NCI-H510A treated with DMSO at 0.1 percent for 48 hours (cell line): ENCODE measurements at regions not wholly inside any gene's neighbourhood (a gene's known extent, or its start where the extent isn't known, plus 50 kb on each side); places are given as distances from the start of the nearest gene placed in this dataset.
"Not testable (repeated sequence)": the region's sequence is repeated elsewhere in the genome, so short reads cannot be mapped to it uniquely, and the experiment has no call there.

ENCODE experiments used
- DNase-seq: peaks from one replicate; lab custom pipeline; 2025; lab: John Stamatoyannopoulos, UW

DNA sequence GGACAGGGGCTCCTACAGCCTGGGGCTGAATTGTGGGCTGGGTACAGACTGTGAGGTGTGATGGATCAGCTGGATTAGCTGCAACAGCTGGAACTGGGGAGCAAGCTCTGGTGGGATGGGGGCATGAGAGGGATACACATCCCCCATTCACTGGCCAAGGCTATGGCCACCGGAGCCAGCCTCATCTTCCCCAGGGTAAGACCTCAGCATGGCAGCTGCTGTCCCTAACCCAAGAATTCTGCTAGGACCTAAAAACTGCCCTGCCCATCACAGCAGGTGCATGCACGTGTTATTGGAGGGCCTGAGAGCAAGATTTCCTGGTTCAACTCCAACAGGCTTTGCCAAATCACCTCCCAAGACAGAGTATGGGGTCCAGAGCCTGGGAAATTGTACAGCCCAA, 258.6 kb upstream of the AGTR2 start:
- DNase-seq: no peak

DNA sequence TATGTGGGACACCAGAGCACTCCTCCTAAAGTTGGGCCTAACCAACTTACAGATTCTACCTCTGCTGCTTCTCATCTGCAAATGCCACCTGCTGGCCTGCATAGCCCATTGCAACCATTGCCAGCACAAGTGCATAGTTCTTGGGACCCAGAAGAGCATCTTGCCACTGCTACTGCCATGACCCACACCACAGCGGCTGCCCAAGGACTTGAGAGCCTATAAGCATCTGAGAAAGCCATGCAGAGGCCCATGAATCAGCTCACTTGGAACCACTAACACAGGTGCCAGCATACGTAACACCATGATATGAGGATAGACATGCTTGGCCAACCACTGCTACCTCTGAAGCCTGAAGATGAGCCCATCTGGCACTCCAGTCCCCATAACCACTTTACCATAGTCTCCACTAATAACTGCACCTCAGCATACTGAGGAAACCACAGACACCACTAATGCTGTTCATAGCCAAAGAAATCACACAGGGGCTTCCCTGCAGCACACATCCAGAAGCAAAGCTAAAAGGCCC, 258.1 kb upstream of the AGTR2 start:
- no peak for DNase-seq

DNA sequence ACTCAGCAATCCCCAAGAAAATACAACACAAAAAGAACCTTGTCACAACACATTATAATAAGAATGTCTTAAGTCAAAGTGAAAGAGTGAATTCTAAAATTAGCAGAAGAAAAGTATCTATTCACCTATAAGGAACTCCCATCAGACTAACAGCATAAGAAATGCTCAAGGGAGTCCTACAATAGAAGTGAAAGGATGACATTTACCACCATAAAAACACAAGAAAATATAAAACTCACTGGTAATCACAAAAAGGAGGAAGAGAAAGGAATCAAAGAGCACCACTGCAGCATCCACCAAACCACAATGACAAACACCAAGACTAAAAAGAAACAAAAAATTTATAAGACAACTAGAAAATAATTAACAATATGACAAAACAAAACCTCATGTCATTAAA, 257.0 kb upstream of the AGTR2 start:
- no peak for DNase-seq

DNA sequence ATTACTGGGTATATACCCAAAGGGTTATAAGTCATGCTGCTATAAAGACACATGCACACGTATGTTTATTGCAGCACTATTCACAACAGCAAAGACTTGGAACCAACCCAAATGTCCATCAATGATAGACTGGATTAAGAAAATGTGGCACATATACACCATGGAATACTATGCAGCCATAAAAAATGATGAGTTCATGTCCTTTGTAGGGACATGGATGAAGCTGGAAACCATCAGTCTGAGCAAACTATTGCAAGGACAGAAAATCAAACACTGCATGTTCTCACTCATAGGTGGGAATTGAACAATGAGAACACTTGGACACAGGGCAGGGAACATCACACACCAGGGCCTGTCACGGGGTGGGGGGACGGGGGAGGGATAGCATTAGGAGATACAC, 254.9 kb upstream of the AGTR2 start:
- not testable (repeated sequence) for DNase-seq

DNA sequence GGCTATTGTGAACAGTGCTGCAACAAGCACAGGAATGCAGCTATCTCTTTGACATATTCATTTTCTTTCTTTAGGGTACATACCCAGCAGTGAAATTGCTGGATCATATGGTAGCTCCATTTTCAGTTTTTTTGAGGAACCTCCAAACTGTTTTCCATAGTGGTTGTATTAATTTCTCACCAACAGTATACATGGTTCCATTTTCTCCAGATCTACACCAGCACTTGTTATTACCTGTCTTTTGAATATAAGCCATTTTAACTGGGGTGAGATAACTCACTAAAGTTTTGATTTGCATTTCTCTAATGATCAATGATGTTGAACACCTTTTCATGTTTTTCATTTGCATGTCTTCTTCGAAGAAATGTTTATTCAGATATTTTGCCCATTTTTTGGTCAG, 241.1 kb upstream of the AGTR2 start:
- no peak for DNase-seq

DNA sequence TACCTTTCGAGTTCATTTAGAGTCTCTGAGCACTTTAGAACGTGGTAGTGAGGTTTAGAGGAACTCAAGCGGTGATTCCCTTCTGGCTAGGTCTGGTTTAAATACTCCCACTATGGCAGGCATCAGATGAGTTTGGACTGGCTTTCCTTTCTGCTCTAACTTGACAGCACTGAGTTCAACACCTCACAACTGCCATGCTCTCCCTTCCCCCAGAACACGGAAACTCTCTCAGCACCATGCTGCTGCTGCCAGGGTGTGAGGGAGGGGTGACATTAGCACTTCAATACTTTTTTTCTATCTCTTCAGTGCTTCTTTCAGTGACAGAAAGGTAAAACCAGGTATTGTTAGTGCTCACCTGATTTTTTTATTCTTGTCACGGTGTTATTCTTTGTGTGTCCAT, 234.5 kb upstream of the AGTR2 start:
- no peak for DNase-seq

DNA sequence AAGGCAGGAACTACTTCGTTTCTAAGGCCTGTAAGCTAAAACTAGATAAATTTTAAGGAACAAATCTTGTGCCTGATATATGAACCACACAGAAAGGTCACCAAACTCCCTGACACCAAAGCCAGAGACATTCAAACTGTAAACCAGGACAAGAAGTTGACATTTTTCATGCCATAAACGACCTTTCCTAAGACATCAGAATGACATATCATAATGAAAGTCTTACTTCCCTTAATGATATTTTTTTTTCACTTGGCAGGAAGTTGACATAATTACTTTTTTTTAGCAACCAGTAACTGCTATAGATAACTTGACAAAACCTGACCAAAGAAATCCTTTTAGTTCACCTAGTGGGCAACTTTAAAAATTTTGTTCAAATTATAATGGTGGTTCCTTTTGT, 231.5 kb upstream of the AGTR2 start:
- no peak for DNase-seq

DNA sequence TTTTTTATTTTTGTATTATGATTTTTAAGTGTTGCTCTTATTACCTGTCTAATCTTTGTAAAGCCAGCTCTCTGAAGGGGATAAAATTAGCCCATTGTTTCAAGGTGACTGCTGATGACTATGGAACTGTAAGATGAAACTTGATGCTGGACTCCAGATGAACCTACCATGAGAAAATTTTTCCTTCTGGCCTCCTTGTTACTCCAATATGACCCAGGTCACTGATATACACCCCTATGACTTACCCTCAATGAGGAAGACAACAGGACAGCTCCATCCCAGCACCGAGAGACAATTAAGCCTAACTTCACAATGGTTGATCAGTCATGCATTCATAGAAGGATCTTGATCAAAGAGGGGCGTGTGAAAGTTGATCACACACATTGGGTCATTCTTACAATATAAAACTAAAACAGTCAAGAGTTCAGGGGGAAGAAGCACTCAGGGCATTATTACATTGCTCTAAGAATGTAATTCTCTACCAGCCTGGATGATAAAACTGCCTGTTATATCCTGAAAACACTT, 230.8 kb upstream of the AGTR2 start:
- DNase-seq: no peak

DNA sequence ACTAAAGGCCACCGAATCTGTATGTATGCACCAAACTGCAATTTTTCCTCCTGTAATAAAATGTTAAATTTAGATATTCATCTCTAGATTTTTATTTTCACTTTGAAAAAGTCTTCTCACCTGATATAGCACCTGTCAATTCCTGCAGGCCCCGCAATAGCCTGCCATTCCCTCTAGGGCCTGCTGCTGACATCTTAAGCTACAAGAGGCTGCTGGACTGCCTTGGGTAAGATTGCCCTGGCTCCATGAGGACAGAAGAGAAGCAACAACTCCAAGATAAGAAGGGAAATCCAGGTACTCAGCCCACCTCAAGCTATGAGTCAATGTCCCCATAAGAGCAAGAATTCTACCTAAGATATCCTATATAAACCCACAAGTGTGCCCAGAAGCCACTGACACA, 230.2 kb upstream of the AGTR2 start:
- DNase-seq: peak; percentile 15

DNA sequence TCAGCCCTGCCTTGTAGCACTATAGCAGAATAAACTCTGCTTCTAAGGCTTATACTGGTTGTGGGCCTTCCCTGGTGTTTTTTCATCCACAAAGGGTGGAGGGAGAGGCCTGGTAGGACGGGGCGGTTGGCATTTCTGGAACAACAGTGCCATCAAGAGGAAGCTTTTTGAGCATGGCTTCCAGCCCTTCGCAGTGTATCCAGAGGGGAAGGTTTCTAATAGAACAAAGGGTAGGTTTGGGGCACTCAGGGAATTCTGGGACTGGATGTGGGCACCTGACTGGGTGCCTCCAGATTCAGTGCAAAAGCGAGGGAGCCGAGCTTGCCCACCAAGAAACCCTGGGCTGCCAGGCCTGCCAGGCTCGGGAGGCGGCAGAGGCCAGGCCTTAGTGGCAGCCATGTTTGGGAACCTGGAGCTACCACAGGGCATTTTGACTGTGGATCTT, 229.6 kb upstream of the AGTR2 start:
- DNase-seq: peak; percentile 66

DNA sequence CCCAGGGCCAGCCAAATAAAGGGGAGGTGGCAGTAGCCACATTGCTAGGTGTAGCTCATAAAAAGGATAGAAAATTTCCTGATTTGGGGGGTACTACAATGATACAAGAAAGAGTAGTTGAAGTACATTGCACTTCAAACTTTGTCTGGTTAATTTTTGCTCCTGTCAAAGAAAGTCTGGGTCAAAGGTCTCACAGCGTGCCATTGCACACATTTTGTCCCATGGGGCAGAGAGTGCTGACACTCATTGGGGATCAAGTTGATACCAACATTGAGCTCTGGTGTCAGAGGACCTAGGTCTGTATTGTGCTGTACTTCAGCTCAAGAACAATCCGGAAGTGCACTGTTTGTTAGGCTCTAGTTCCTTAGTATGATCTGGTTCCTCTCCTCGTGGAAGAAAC, 229.2 kb upstream of the AGTR2 start:
- no peak for DNase-seq

DNA sequence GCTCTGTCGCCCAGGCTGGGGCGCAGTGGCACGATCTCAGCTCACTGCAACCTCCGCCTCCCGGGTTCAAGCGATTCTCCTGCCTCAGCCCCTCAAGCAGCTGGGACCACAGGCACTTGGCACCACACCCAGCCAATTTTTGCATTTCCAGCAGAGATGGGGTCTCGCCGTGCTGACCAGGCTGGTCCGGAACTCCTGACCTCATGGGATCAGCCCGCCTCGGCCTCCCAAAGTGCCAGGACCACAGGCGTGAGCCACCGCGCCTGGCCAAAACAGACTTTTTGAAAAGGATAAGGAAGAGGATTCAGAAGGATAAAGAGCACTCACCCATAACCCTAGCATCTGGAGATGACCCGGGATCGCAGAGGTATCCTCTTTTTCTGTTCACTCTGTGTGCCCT, 224.5 kb upstream of the AGTR2 start:
- DNase-seq: no peak

DNA sequence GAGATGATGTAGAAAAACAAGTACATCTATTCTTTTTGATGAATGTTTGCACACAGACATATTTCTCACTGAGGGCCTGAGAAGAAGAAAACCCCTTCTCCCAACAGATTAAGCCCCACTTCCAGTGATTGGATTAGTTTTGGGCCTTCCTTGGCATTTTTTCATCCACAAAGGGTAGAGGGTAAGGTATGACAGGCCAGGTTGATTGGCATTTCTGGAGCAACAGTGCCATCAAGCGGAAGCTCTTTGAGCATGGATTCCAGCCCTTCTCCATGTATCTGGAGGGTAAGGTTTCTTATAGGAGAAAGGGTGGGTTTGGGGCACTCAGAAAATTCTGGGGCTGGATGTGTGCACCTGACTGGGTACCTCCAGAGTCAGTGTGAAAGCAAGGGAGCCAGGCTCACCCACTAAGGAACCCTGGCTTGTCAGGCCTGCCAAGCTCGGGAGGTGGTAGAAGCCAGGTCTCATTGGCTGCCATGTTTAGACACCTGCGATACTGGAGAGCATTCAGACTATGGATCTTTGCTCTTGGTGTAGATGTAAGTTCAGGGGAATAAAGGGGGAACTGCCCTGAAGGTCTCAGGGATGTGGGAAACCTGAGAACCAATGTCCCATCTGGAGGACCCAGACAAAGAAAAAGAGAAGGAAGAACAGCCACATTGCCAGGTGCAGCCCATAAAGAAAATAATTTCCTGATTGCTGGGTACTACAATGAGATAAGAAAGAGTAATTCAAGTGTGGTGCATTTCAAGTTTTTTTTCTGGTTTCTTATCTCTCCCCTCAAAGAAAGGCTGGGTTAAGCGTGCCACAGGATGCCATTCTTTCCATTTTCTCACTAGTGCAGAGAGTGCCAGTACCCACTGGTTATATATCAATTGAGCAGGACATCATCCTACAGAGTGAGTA, 222.3 kb upstream of the AGTR2 start:
- no peak for DNase-seq

DNA sequence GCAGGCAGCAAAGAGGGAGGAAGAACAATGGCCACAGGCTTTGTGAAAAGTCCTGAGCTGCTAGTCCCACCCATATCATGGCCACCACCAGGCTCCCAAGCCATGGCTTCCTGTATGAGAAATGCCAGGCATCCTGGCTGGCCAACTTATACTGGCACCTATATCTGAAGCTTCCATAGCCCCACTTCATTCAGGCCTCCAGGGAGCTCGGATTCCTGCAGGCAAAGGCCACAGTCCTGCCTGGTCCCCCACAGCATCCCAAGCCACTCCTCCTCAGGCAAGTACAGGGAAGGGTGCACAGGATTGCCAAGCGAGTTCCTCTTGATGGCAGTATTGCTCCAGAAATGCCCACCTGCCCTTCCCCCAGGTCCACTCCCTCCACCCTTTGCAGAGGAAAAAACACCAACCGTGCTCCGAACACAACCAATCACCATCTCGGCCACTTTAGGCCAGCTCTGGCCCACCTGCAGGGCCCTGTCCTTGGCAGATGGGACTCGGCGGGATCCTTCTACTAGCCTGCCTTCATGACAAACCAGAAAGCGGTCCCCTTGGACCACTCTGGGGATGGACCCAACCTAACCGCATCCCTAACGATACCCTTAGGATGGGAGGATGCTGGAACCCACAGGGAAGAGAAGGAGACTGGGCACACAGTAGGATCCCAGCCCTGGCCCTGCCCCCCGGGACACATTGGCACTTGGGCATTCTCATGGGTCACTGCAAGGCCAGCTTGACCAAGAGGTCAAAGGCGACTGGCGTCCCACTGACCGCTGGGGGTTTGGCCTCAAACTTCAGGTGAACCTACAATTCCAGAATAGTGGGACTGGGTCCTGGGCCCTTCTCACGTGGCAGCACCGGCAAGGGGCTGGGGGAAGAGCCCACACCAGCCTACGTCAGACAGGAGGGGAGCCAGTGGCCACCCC, 220.4 kb upstream of the AGTR2 start:
- peak; percentile 27 for DNase-seq

DNA sequence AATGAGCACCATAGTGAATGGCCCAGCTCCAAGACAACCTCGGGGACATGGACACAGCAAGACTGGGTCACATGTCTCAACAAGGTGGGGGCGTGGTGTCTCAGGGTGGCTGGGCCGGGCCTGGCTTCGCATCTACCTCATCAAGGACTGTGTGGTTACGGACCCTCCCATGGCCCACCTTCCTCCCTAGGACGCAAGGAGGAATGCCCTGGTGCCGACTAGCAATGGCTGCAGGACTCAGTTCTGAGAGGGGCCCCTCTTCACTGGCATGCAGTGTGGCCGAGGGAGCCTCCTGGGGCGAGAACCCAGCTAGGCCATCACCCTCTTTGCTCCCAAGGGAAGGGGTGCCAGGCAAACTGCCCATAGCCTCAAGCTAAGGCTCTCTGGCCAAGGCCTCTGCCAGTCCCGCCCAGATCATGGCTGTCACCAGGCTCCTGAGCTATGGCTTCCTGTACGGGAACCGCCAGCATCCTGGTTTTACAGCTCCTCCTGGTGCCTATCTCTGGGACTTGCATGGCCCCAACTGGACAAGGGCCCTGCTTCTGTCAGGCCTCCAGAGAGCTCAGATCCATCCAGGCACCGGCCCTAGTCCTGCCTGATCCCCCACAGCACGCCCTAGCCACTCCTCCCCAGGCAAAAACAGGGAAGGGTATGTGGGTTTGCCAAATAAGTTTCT, 218.0 kb upstream of the AGTR2 start:
- DNase-seq: no peak

DNA sequence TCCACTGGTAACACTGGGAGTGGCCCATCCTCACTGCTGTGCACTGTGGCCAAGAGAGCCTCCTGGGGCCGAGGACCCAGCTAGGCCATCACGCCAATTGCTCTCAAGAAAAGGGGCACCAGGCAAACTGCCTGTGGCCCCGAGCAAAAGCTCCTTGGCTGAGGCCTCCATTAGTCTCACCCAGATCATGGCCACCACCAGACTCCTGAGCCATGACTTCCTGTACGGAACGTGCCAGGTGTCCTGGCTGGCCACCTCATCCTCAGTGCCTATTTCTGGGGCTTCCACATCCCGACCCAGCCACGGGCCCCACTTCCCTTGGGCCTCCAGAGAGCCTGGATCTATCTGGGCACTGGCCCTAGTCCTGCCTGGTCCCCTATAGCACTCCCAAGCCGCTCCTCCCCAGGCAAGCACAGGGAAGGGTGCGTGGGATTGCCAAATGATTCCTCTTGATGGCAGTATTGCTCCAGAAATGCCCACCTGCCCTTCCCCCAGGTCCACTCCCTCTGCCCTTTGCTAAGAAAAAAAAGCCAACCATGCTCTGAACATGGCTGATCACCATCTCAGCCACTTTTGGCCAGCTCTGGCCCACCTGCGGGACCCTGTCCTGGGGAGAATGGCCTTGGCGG, 212.6 kb upstream of the AGTR2 start:
- DNase-seq: peak; percentile 7

DNA sequence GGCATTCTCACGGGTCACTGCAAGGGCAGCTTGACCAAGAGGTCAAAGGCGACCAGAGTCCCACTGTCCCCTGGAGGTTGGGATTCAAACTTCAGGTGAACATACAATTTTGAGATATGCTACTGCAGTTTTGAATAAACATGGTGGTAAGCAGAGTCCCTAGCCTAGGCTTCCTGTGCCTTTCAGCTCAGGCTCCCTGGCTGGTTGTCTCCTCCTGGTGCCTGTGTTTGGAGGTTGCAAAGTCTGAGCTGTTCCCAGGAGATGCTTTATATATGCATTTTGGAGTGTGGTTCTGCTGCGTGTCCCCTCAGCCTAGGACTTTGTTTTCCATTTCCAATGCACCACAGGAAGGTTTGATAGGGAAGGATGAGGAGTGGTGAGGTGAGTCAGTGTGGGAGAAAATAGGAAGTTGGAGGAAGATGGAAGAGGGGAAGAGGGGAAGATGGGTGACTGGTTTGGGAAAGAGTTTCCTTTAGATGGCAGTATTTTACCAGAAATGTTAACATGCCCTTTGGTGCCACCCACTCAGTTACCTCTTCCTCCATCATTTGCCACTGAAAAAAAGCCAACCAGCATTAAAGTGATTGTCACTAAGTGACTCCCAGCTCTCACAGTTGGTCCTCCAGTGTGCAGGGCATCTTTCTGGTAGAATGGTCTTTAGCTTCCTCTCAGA, 211.7 kb upstream of the AGTR2 start:
- peak; percentile 27 for DNase-seq

DNA sequence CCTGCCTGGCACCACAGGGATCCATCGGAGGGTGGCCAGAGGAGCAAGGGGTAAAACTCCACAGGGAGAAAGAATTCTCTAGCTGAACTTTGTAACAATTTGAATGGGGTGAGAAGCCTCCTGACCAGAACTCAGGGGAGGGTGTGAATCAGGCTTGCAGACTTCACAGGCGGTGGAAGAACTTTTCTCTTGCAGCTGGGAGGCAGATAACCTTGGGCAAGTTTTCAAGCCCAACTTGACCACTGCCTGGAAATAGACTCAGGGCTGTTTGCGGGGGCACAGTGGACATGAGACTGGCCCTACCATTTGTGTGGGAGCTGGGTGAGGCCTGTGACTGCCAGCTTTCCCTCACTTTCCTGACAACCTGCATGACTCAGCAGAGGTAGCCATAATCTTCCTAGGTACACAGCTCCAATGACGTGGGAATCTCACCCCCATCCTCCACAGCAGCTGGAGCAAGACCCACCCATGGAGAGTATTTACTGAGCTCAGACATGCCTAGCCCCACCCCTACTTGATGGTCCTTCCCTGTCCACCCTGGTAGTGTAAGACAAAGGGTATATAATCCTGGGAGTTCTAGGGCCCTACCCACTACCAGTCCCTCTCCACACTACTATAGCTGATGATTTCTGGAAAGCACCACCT, 210.0 kb upstream of the AGTR2 start:
- peak; percentile 74 for DNase-seq

DNA sequence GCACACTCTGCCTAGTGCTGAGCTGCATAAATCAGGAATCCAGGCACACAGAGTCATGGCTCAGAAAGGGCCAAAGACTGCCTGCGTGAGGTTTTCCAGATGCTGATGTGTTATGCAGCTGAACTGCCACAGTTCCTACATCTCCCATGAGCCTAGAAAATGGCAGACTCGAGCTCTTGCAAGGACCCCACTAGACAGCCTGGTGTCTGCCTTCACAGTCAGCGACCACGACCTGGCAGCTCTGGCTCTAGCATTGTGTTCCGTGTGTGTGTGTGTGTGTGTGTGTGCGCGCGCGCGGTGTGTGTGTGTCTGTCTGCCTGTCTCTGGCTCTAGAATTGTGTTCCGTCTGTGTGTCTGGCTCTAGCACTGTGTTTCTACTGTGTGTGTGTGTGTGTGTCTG, 203.6 kb upstream of the AGTR2 start:
- no peak for DNase-seq
